ENCODE measurements at regions not wholly inside any gene's neighbourhood (a gene's known extent, or its start where the extent isn't known, plus 50 kb on each side); places are given as distances from the start of the nearest gene placed in this dataset.

DNA sequence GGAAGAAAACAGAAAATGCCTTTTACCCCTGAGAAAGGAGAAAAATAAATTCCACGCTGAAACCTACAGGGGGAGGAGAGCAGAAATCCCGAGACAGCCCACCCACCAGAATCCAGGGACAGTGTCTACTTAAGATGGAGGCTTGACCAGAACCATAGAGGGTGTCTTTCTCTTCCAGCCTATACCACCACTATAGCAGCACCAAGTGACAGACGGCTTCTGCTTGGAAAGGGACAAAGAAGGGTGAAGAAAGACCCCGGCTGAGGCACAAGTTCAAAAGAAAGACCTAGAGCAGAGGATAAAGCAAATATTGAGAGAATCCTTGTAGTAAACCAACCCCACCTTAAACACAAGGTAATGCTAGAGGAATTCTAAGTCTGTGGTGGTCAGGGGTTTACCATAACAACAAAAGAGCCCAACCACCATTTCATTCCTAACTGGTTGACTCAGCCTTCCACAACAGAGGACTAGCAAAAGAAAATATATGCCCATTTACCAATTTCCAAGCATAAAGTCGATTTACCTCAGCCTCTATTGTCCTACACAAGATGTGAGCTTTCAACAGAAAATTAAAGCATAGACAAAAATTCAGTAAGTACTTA, 105.3 kb upstream of the FOXG1 start:
- no peak for DNase-seq

DNA sequence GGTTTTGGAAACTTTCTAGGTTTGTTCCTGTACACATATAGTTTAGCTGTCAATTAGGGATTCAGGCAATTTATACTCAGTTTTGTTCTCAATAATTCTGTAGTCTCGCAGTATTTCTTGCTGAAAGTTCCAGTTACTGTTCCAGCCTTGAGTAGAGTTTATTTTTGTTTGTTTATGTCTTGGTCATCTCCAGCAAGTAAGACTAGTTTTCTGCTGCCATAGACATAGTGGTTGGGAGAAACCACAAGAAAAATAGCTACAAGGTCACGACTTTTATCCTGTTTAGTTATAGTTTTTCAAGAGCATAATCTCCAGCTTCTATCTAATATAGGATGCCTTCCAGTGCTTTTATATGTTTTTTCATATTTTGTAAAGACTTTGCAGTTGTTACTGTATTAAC, 99.6 kb upstream of the FOXG1 start:
- DNase-seq: no peak

DNA sequence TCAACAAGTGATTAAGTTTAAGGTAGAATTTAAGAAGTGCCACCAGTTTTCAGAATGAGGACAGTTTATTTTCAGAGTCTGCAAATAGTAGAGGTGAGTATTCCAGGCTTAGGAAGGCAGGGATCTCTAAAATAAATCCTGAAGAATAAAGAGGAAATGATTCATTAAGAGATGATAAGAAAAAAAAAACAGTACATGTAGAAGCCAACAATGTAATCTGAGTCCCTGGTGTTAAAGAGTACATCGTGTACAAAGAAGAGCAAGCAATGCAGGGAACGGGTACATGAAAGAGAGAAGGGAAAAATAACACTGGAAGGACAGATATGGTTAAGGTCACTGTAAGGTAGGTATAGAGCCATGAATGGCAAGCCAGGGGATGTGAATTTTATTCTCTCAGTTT, 95.2 kb upstream of the FOXG1 start:
- no peak for DNase-seq

DNA sequence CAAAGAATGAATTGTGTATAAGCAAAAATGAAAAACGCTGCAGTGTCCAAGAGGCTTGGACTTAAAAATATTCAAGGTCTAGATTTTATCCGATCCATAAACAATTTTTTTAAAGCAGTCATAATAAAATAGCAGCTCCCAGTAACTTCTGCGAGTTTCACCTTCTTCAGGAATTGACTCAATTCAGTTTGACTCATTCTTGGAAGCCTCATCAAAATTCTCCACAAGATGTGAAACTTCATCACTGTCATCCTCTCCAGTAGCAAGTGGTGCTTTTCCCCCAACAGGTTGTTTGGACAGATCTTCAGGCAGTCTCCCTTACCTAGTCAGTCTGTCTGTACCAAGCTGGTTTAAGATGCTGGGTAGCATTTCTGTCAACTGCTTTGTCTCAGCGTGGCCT, 93.5 kb upstream of the FOXG1 start:
- DNase-seq: no peak

DNA sequence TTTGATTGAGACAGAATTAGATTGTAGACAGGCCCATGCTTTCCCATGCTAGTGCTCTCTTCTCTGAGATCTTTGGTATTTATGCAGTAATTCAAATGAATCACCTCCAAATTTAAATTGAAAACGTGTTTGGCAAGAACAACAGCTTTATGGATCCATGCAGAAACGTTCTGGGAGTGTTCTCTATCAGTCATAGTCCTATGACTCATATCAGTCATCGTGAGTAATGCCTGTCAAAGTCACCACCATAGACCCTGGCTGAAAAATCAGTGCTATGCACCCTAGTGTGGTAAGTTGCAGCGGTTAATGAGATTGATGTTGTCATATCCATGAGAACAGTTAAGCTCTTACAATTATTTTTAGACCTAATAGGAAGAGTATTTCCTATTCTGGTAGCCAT, 90.1 kb upstream of the FOXG1 start:
- no peak for DNase-seq

DNA sequence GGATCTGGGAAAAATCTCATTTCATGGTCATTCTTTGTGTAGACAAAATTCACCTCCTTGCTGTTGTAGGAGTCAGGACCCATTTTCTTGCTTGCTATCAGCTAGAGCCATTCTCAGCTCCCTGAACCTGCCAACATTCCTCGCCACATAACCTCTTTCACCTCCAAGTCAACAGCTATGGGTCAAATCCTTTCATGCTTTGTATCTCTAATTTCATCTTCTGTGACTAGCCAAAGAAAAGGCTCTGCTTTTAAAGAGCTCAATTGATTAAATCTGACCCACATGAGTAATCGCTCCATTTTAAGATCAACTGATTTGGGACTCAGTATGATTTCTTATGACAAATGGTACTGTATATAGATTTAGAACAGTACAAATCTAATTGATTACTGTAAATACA, 89.2 kb upstream of the FOXG1 start:
- DNase-seq: no peak

DNA sequence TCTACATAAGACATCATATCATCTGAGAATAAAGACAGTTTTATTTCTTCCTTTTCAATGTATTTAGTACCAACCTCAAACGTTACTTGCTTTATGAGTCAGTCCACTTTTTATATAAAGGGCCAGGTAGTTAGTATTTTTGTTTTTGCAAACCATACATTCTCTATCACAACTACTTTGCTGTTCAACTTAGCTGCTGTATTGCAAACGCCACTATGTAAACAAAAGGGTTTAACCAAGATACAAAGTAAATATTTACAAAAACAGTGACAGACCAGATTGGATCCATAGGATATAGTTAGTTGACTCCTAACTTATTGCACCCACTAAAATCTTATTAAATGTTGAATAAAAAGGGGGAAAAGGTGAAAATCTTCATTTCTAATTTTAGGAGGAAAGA, 87.7 kb upstream of the FOXG1 start:
- no peak for DNase-seq

DNA sequence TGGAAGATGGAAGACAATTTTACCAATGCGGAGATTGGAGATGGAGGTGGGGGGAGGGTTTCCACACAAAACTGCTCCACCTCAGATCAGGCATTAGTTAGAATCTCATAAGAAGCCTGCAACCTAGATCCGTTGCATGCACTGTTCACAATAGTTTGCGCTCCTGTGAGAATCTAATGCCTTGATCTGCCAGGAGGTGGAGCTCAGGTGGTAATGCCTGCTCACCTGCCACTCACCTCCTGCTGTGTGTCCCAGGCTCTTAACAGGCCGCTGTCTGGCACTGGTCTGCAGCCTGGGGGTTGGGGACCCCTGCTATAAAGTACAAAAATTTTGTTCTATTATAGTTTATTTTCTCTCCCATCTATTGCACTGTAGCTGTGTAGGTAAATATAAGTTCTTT, 84.9 kb upstream of the FOXG1 start:
- DNase-seq: no peak

DNA sequence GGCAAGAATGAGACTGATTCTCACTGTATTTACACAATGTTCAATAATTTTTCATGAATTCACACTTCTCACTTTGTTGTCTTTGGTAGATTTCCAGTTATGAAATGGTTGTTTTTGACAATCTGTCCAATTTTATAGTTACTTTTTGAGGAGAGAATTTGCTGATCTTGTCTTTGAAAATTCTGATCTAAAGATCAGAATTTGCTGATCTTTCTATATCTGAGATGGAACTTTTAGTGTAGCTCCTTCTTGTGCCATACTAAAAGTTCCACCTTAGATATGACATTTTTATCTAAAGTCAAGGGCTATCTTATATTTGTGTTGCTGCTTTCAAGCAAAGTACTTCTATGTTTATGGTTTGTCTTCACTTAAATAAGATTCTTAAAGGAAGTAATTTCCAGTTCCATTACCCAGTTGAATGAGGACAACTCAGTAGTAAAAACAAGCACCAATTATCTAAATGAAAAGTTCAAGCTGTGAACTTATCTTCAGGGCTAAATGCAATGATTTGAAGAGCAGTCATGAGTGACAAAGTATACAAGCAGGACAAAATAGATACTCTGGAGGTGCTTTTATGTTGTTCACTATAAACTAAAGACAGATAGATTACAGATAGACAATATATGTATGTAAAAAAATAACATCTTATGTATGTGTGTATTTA, 76.4 kb upstream of the FOXG1 start:
- DNase-seq: peak; percentile 15

DNA sequence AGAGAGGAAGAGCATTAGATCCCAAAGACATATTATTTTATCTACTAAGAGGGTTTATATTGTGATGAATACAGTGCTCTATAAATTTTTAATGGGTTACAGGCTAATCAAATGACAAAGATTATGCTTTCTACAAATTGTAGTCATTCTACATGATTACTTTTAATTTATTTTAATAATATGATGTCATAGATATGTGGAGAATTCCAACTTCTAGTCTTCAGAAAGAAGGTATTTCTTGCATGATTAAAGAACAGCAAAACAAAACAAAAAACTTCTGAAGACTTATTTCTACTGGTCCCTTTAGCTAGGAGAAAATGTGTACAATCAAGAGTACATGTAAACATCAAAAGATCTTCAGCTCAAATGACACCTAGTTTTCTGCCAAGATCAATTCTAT, 71.5 kb upstream of the FOXG1 start:
- no peak for DNase-seq

DNA sequence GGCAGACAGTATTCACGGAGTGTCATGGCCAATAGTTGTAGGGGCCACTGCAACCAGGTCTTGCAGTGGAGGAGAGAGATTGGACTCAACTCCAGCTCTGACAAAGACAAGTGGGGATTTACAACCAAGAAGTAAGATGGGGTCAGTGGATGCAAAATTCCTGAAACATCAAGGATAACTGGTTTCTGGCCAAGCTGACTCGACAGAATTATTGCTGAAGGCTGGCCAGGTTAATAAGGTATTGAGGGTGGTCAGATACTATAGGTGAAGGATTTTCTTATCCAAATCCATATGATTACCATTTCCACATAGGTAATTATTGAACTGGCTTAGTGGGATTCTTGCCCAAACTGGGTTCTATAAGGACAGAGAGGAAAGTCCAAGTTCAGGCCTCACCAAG, 64.9 kb upstream of the FOXG1 start:
- no peak for DNase-seq

DNA sequence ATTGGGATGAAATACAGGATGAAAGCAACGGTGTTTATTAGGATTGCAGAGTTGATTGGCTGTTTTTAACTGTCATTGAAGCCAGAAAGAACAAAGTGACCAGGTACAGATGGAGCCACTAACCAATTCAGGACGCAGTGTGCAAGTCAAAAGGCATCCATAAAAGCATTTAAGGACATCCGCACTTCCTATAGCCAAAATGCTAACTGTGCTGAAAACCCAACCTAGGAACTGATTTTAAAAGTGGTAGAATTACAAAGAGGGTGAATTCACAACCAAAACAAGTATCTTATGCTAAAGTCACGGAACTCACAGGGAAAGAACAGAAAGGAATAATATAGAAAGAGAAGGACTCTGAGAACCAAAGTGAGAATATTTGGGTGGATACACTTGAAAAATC, 63.1 kb upstream of the FOXG1 start:
- no peak for DNase-seq

DNA sequence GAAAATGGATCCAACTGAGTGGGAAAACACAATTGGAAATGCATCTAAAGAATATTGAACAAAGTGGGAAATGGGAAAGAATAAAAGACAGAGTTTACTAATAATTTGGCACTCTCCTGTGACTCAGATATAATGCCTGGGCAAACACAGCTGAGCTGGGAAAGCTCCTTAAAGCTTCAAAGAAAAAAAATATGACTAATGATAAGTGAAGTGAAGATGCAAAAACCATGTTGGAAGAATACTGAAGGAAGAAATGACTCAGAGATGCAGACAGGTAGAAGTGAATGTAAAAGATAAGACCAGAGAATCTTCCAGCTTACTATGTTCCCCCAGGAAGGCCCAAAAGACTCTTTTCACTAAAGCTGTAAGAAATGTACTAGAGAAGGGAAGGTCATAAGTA, 62.4 kb upstream of the FOXG1 start:
- no peak for DNase-seq

DNA sequence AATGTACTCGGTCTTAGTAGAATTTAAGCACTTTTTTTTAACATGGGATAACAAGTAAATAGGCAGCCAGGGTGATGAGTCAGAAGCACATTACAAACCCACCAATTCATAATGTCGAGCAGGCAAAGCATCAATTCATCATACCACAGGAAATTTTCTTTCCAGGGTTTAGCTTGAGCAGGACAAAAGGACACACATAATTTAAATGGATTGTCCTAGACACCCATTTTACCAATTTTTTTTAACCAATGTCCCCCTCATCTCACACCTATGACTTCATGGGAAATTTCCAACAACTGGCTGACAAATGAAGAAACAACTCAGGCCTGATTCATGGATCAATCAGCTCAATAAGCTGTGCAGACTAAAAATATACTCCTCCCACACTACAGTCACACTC, 58.8 kb upstream of the FOXG1 start:
- no peak for DNase-seq

DNA sequence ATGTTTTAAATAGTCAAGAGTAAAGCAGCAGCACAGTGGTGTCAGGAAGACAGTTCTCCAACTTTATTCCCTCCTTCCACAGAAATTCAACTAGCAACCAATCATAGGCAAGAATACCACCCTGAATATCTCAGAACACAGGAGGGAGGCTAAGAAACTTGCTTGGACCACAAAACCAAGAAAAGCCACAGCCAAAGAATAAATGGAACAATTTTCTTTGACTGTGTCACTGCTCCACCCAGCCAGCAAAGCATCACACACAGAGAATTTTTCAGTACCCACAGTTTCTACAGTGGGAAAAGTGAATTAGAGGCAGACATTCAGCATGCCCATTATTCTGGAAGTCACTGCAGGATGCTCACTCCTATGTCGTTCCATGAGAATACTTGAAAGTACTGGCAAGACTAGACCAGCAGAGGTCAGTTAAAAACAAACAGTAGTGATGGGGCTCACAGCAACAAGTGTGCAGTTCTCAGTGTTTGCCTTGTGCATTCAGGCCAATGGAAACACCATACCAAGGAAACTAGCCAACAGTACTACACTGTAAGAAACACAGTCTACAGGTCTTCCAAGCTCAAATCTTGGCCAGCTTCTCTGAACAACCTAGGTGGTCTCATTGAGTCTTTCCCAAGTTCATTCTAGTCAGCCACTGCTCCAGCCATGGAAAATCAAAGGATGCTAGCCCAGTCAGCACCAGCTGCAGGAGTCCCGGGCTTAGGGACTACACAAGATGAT, 56.8 kb upstream of the FOXG1 start:
- no peak for DNase-seq

All from DMS79 (cell line).